ENCODE measurements at regions not wholly inside any gene's neighbourhood (a gene's known extent, or its start where the extent isn't known, plus 50 kb on each side); places are given as distances from the start of the nearest gene placed in this dataset.

- in situ Hi-C loops (cut with MboI; ENCODE audit: low sequenced_read_pairs, unreplicated experiment), result no loop called here
- TF ChIP-seq CTCF (IDR thresholded peaks at IDR 0.05; ENCODE audit: borderline replicate concordance, control extremely low read depth, extremely low read depth, insufficient read depth, missing control alignments), result peak; percentile 78
- DNase-seq (ENCODE audit: low spot score), result peak; percentile 44
Observed at GRCh38 chr12:126747530-126748149, 1519.3 kb upstream of the TMEM132C start.

- TF ChIP-seq CTCF (IDR thresholded peaks at IDR 0.05; ENCODE audit: borderline replicate concordance, control extremely low read depth, extremely low read depth, insufficient read depth, missing control alignments), result no peak
- in situ Hi-C loops (cut with MboI; ENCODE audit: low sequenced_read_pairs, unreplicated experiment), result no loop called here
- no peak for DNase-seq (ENCODE audit: low spot score)
Observed at GRCh38 chr12:126752021-126752420, 1514.9 kb upstream of the TMEM132C start.

- no peak for TF ChIP-seq CTCF (IDR thresholded peaks at IDR 0.05; ENCODE audit: borderline replicate concordance, control extremely low read depth, extremely low read depth, insufficient read depth, missing control alignments)
- in situ Hi-C loops (cut with MboI; ENCODE audit: low sequenced_read_pairs, unreplicated experiment), result no loop called here
- DNase-seq (ENCODE audit: low spot score), result no peak
Observed at GRCh38 chr12:126757326-126757725, 1509.6 kb upstream of the TMEM132C start.

- no peak for DNase-seq (ENCODE audit: low spot score)
Observed at GRCh38 chr12:126760092-126760491, 1506.9 kb upstream of the TMEM132C start.

GRCh38 chr12:126761420-126761819 is 1505.5 kb upstream of the TMEM132C start:
- in situ Hi-C loops (cut with MboI; ENCODE audit: low sequenced_read_pairs, unreplicated experiment), result no loop called here
- TF ChIP-seq CTCF (IDR thresholded peaks at IDR 0.05; ENCODE audit: borderline replicate concordance, control extremely low read depth, extremely low read depth, insufficient read depth, missing control alignments), result no peak
- no peak for DNase-seq (ENCODE audit: low spot score)

More at GRCh38 chr12:126760092-126760491, 1506.9 kb upstream of the TMEM132C start:
- TF ChIP-seq CTCF (IDR thresholded peaks at IDR 0.05; ENCODE audit: borderline replicate concordance, control extremely low read depth, extremely low read depth, insufficient read depth, missing control alignments), result no peak
- in situ Hi-C loops (cut with MboI; ENCODE audit: low sequenced_read_pairs, unreplicated experiment), result no loop called here

- TF ChIP-seq CTCF (IDR thresholded peaks at IDR 0.05; ENCODE audit: borderline replicate concordance, control extremely low read depth, extremely low read depth, insufficient read depth, missing control alignments), result no peak
- in situ Hi-C loops (cut with MboI; ENCODE audit: low sequenced_read_pairs, unreplicated experiment), result no loop called here
- DNase-seq (ENCODE audit: low spot score), result no peak
Observed at GRCh38 chr12:126762150-126762549, 1504.8 kb upstream of the TMEM132C start.

All from GM13976 (cell line).